ENCODE measurements at regions not wholly inside any gene's neighbourhood (a gene's known extent, or its start where the extent isn't known, plus 50 kb on each side); places are given as distances from the start of the nearest gene placed in this dataset.

- POLR2A ChIA-PET (ENCODE audit: unreplicated experiment): no interaction called here
- no TSS peak for BruUV-seq (replicated peaks)
These were observed 1592.7 kb downstream of the TECRL start for GRCh38 chr4:62816566-62816965.

More at GRCh38 chr4:62816566-62816965, 1592.7 kb downstream of the TECRL start:
- H4K20me1 ChIP-seq (ENCODE audit: insufficient read depth, low read length): no peaks in the 10 kb centered on the region
- H3K27me3 ChIP-seq (ENCODE audit: control insufficient read depth, insufficient read depth, low read length): no peaks in the 10 kb centered on the region
- H3K56ac ChIP-seq (ENCODE audit: extremely low read depth, insufficient read depth, low read length): no peak overlapping the region
- H3K9me1 ChIP-seq (ENCODE audit: insufficient read depth, low read length): no peaks in the 10 kb centered on the region
- no peak overlapping the region for H3K23ac ChIP-seq (ENCODE audit: low read depth, low read length)
- no peak overlapping the region for H4K91ac ChIP-seq (ENCODE audit: insufficient read depth, low read depth, low read length)
- H3K9me3 ChIP-seq (ENCODE audit: control insufficient read depth, insufficient read depth, low read length): no peaks in the 10 kb centered on the region
- no peak overlapping the region for H3K4ac ChIP-seq (ENCODE audit: low read depth, low read length)
- no peak overlapping the region for H2AK5ac ChIP-seq (ENCODE audit: low read depth, low read length)
- no peak overlapping the region for H2BK120ac ChIP-seq (ENCODE audit: low read depth, low read length)
- H3K4me1 ChIP-seq (ENCODE audit: control insufficient read depth, insufficient read depth, low read length): no peaks in the 10 kb centered on the region
- no peak overlapping the region for H2BK15ac ChIP-seq (ENCODE audit: low read depth, low read length)
- H2AFZ ChIP-seq (replicated peaks; ENCODE audit: low read length, poor library complexity): no peak overlapping the region
- CTCF ChIA-PET: no interaction called here
- no peak overlapping the region for H4K5ac ChIP-seq (ENCODE audit: low read depth, low read length)
- H3K9ac ChIP-seq (ENCODE audit: low read depth, low read length): no peak overlapping the region
- no peak for DNase-seq
- H3K14ac ChIP-seq (replicated peaks; ENCODE audit: low read depth, low read length): no peak overlapping the region
- TF ChIP-seq ELK1 (IDR thresholded peaks at IDR 0.05; ENCODE audit: borderline replicate concordance, low read depth, low read length) (no peak), CEBPB (IDR thresholded peaks at IDR 0.05; ENCODE audit: low read depth, low read length) (no peak), RCOR1 (IDR thresholded peaks at IDR 0.05; ENCODE audit: insufficient replicate concordance, low read length) (no peak), MAZ (IDR thresholded peaks at IDR 0.05; ENCODE audit: borderline replicate concordance, low read depth, low read length) (no peak), POLR2A (IDR thresholded peaks at IDR 0.05; ENCODE audit: low read depth, low read length) (no peak)
- in situ Hi-C loops (cut with MboI; ENCODE audit: low sequenced_read_pairs) (no loop called here), dilution Hi-C loops (cut with HindIII; ENCODE audit: low sequenced_read_pairs, unreplicated experiment) (no loop called here), intact Hi-C loops (cut with micrococcal nuclease) (no loop called here)
- no peak overlapping the region for H3K27ac ChIP-seq (ENCODE audit: insufficient read depth, low read length)
- no peak overlapping the region for H2BK5ac ChIP-seq (ENCODE audit: low read depth, low read length, poor library complexity, severe bottlenecking)
- no peak overlapping the region for H3K4me2 ChIP-seq (ENCODE audit: low read depth, low read length)
- no peak overlapping the region for H3K18ac ChIP-seq (ENCODE audit: low read depth, low read length)
- no peak overlapping the region for H4K8ac ChIP-seq (ENCODE audit: low read depth in 2 of 2, low read length in 2 of 2)
- ATAC-seq (ENCODE audit: low read depth): no peak
- H3K36me3 ChIP-seq (ENCODE audit: control insufficient read depth, insufficient read depth, low read length): no peaks in the 10 kb centered on the region
- no peaks in the 10 kb centered on the region for H3K79me1 ChIP-seq (ENCODE audit: low read depth in 1 of 2, low read length in 2 of 2)
- no peak overlapping the region for H3K4me3 ChIP-seq (ENCODE audit: insufficient read depth, low read depth, low read length)
- 53% methylated on average over 3 of the region's 25 CpGs; no CpG with 5 or more reads in 1 of the 2 experiments for WGBS, 2 experiments (ENCODE audit: extremely low coverage in 2 of 2, insufficient read length in 1 of 2)
- H2BK20ac ChIP-seq (ENCODE audit: low read depth, low read length): no peak overlapping the region
- no peak overlapping the region for H2AK9ac ChIP-seq (replicated peaks; ENCODE audit: low read depth, low read length, poor library complexity)

Measured in IMR-90 (cell line).